Muscle of leg (tissue), 3 donors: ENCODE measurements at regions not wholly inside any gene's neighbourhood (a gene's known extent, or its start where the extent isn't known, plus 50 kb on each side); places are given as distances from the start of the nearest gene placed in this dataset.

Experiments
- DNase-seq: peaks from one replicate; pipeline ENCODE4 v3.0.0; 2013
- H3K27ac ChIP-seq: one replicate; pipeline ENCODE4 v1.5.1; 2013; ENCODE audit warnings: mild to moderate bottlenecking, low read length, control low read depth
- H3K27me3 ChIP-seq: one replicate; pipeline ENCODE4 v1.6.1; 2013; ENCODE audit warnings: low read length; ENCODE audit not compliant: control insufficient read depth, insufficient read depth
- H3K36me3 ChIP-seq: one replicate; pipeline ENCODE4 v1.6.1; 2013; ENCODE audit warnings: low read length; ENCODE audit not compliant: control insufficient read depth, insufficient read depth
- H3K4me1 ChIP-seq: one replicate; pipeline ENCODE4 v1.6.1; 2013; ENCODE audit warnings: low read length; ENCODE audit not compliant: control insufficient read depth, insufficient read depth
- H3K4me3 ChIP-seq: one replicate; pipeline ENCODE4 v1.5.1; 2013; ENCODE audit warnings: low read length, control low read depth
- H3K9me3 ChIP-seq: replicated peaks from 2 replicates; pipeline ENCODE4 v1.6.1; 2013; ENCODE audit warnings: low read depth, low read length; ENCODE audit not compliant: control insufficient read depth
- WGBS: methylation state at CpG from one replicate; pipeline ENCODE4 v1.1.5; 2013; ENCODE audit warnings: missing lambda C conversion rate; ENCODE audit not compliant: insufficient coverage; 5-methylcytosine and 5-hydroxymethylcytosine counted together

DNA sequence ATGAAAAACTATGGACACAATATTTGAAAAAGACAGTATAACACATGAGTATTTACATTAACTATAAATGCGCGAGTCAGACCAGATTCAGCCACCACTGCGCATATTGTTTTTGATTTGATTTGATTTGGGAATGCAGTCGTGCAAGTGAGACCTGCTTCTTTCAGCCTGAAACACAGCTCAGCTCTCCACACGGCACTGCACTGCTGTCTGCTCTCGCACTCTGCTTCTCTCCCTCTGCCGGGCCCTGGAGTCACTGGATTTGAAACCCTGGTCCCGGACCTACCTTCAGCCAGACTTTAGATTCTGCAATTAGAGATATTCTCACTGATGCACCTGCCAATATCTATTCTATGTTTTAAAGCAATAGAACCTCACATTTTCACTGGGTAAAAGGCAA is 143.9 kb upstream of the TMEM132C start:
- H3K36me3 ChIP-seq, result no peaks in the 10 kb centered on the region
- no peaks in the 10 kb centered on the region for H3K9me3 ChIP-seq
- H3K27me3 ChIP-seq, result no peaks in the 10 kb centered on the region
- H3K27ac ChIP-seq, result no peak overlapping the region
- no peak overlapping the region for H3K4me3 ChIP-seq
- DNase-seq, result no peak
- WGBS, result 82% methylated on average over 5 of the region's 8 CpGs
- H3K4me1 ChIP-seq, result no peaks in the 10 kb centered on the region

DNA sequence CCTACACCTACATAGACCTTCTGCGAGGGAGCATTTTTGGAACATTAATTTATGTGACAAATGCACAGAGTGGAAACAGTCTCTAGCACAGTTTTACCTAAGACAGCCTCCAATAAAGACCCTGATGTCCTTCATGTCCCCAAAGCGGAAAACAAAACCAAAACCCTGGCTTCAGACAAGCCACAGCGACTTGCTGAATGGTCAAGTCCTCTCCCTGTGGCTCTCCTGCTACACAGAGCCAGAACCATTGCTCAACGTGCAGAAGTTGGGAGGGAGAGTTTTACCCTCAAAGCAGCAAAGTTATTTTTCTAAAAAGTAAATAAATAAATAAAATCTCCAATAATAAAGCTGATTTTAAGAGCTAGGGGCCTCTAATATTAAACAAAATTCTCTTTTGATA is 135.0 kb upstream of the TMEM132C start:
- Histone ChIP-seq H3K27me3 (no peaks in the 10 kb centered on the region), H3K4me3 (no peak overlapping the region), H3K27ac (no peak overlapping the region), H3K4me1 (no peaks in the 10 kb centered on the region), H3K9me3 (no peaks in the 10 kb centered on the region), H3K36me3 (no peaks in the 10 kb centered on the region)
- DNase-seq, result no peak
- WGBS, result 100% methylated on average over 1 of the region's 4 CpGs

DNA sequence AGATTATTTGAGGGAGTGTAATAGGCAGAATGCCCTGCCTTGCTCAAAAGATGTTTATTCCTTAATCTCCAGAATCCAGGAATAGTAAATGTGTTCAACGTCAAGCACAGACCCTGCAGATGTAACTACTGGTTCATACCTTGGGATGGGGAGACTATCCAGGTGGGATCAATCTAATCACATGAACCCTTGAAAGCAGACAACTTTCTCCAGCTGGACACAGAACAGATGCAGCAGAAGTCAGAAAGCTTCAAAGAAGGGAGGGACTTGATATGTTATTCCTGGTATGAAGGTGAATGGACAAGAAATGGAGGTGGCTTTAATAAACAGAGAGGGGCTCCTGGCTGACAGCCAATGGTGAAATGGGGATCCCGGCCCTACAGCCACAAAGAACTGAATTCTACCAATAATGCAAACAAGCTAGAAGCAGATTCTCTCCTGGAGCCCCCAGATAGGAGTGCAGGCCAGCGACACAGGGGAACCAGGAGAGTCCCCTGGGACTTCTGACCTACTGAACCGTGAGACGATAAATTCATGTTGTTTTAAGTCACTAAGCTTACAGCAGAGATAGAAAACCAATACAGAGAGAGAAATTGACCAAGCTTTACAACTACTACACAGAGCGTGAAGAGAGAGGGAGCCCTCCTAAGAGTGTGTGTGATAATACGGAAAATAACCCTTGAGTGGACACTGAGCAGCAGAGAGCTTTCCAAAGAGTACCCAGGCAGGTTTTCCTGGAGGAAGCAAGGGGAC is 133.5 kb upstream of the TMEM132C start:
- 80% methylated on average over 3 of the region's 7 CpGs for WGBS
- Histone ChIP-seq H3K27me3 (no peaks in the 10 kb centered on the region), H3K27ac (no peak overlapping the region), H3K4me3 (no peak overlapping the region), H3K9me3 (no peaks in the 10 kb centered on the region), H3K4me1 (no peaks in the 10 kb centered on the region), H3K36me3 (no peaks in the 10 kb centered on the region)
- no peak for DNase-seq

- no CpG with 5 or more reads among the region's 6 CpGs for WGBS
- H3K4me1 ChIP-seq, result no peaks in the 10 kb centered on the region
- H3K27ac ChIP-seq, result no peak overlapping the region
- H3K4me3 ChIP-seq, result no peak overlapping the region
- DNase-seq, result no peak
- no peaks in the 10 kb centered on the region for H3K36me3 ChIP-seq
- H3K9me3 ChIP-seq, result no peaks in the 10 kb centered on the region
- H3K27me3 ChIP-seq, result no peaks in the 10 kb centered on the region
These were observed 129.8 kb upstream of the TMEM132C start for GRCh38 chr12:128137140-128137539.

DNA sequence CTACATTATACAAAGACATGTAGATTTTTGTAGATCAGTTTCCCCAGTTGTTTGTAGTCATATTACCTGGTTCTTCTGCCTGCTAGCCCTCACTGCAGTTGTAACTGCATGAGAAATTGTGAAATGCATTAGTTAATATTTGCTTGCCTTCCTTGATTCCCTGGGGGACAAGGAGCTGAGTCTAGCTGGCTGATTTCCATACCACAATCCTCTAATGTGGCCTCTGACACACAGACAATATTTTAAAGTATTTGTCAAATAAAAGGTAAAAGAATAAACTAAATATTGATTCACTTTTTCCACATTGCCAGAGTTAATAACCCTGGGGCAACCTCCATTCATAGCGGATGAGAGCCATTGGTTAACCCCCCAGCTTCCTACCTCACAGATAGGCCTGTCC is 128.8 kb upstream of the TMEM132C start:
- no CpG with 5 or more reads among the region's 1 CpG for WGBS
- H3K27ac ChIP-seq, result no peak overlapping the region
- no peaks in the 10 kb centered on the region for H3K27me3 ChIP-seq
- H3K4me1 ChIP-seq, result no peaks in the 10 kb centered on the region
- H3K9me3 ChIP-seq, result no peaks in the 10 kb centered on the region
- no peak overlapping the region for H3K4me3 ChIP-seq
- no peak for DNase-seq
- H3K36me3 ChIP-seq, result no peaks in the 10 kb centered on the region

GRCh38 chr12:128140551-128140950 is 126.4 kb upstream of the TMEM132C start:
- no peaks in the 10 kb centered on the region for H3K4me1 ChIP-seq
- H3K4me3 ChIP-seq, result no peak overlapping the region
- H3K36me3 ChIP-seq, result no peaks in the 10 kb centered on the region
- no peak overlapping the region for H3K27ac ChIP-seq
- peak; percentile 59 for DNase-seq
- WGBS, result 19% methylated on average over 3 of the region's 4 CpGs
- H3K9me3 ChIP-seq, result no peaks in the 10 kb centered on the region
- no peaks in the 10 kb centered on the region for H3K27me3 ChIP-seq

- no peak overlapping the region for H3K4me3 ChIP-seq
- H3K36me3 ChIP-seq, result no peaks in the 10 kb centered on the region
- H3K27ac ChIP-seq, result no peak overlapping the region
- 41% methylated on average over 2 of the region's 5 CpGs for WGBS
- H3K27me3 ChIP-seq, result no peaks in the 10 kb centered on the region
- no peaks in the 10 kb centered on the region for H3K9me3 ChIP-seq
- H3K4me1 ChIP-seq, result no peaks in the 10 kb centered on the region
- DNase-seq, result peak; percentile 59
These were observed 116.0 kb upstream of the TMEM132C start for GRCh38 chr12:128150961-128151360.

- Histone ChIP-seq H3K9me3 (no peaks in the 10 kb centered on the region), H3K27ac (no peak overlapping the region), H3K4me1 (no peaks in the 10 kb centered on the region), H3K36me3 (no peaks in the 10 kb centered on the region), H3K27me3 (no peaks in the 10 kb centered on the region), H3K4me3 (no peak overlapping the region)
- 54% methylated on average over 3 of the region's 4 CpGs for WGBS
- DNase-seq, result peak; percentile 73
These were observed 111.4 kb upstream of the TMEM132C start for GRCh38 chr12:128155571-128155970.

DNA sequence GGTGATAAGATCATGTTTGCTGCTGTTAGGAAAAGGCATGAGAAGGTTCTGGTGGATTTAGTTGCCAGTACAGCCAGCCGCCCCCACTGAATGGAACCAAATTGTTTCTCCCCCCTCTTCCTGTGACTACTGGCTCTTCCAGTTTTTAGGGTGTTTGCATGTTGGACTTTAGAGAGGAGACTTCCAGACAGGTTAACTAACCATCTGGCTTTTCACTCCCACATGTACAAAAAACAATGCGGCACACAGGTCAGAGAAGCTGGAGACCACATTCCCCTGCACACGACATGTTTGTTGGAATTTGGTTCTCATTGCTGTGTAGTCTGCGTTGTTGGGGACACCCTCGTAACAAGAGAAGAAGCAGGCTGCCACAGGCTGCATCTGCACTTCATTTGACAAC is 103.9 kb upstream of the TMEM132C start:
- Histone ChIP-seq H3K9me3 (no peaks in the 10 kb centered on the region), H3K4me1 (no peaks in the 10 kb centered on the region)

DNA sequence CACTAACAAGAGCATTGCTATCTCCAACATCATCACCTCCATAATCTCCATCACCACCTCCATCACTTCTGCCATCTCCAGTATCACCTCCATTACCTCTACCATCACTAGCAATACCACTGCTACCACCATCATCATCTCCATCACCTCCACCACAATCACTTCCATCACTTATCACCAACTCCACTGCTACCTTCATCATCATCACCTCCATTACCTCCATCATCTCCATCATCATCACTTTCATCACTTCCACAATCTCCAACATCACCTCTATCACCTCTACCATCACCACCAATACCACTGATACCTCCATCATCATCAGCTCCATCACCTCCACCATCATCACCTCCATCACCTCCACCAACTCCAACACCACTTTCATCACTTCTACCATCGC is 102.4 kb upstream of the TMEM132C start:
- no peaks in the 10 kb centered on the region for H3K4me1 ChIP-seq
- H3K4me3 ChIP-seq, result no peak overlapping the region
- no peaks in the 10 kb centered on the region for H3K36me3 ChIP-seq
- no peak overlapping the region for H3K27ac ChIP-seq
- no peak for DNase-seq
- 86% methylated on average over 1 of the region's 1 CpG for WGBS
- H3K27me3 ChIP-seq, result no peaks in the 10 kb centered on the region
- no peaks in the 10 kb centered on the region for H3K9me3 ChIP-seq

More for the DNA sequence above, 103.9 kb upstream of the TMEM132C start:
- Histone ChIP-seq H3K27ac (no peak overlapping the region), H3K27me3 (no peaks in the 10 kb centered on the region), H3K4me3 (no peak overlapping the region), H3K36me3 (no peaks in the 10 kb centered on the region)
- WGBS, result 0% methylated on average over 1 of the region's 5 CpGs
- DNase-seq, result no peak

GRCh38 chr12:128165387-128165786 is 101.6 kb upstream of the TMEM132C start:
- Histone ChIP-seq H3K4me3 (no peak overlapping the region), H3K36me3 (no peaks in the 10 kb centered on the region), H3K27me3 (no peaks in the 10 kb centered on the region), H3K9me3 (no peaks in the 10 kb centered on the region), H3K27ac (no peak overlapping the region), H3K4me1 (no peaks in the 10 kb centered on the region)
- no CpG with 5 or more reads among the region's 3 CpGs for WGBS
- DNase-seq, result no peak
